ENCODE measurements at regions not wholly inside any gene's neighbourhood (a gene's known extent, or its start where the extent isn't known, plus 50 kb on each side); places are given as distances from the start of the nearest gene placed in this dataset.

- no TSS peak for BruUV-seq (replicated peaks)
- no peaks in the 10 kb centered on the region for H3K27me3 ChIP-seq (ENCODE audit: insufficient read depth, low read depth)
- H3K9me3 ChIP-seq (ENCODE audit: insufficient read depth, low read depth), result peaks cover 6% of the 10 kb centered on the region; the same call in 1 of the 2 replicates
- TF ChIP-seq EZH2 (IDR thresholded peaks at IDR 0.05; ENCODE audit: low read depth), result no peak
- TF ChIP-seq CTCF (conservative IDR thresholded peaks at IDR 0.05), result peak; percentile 71
- ChIA-PET POLR2A (ENCODE audit: unreplicated experiment) (no interaction called here), CTCF (interaction anchor here (0.5 kb wide), 1 partner anchor 73 kb away, joined by 4 read pairs; no protein-coding TSS in a partner anchor)
- DNase-seq, result peak in 1 of 2 experiments; percentile 5
- no peak overlapping the region for H2AFZ ChIP-seq
- H3K4me1 ChIP-seq (replicated peaks; ENCODE audit: insufficient read depth), result no peaks in the 10 kb centered on the region
- intact Hi-C loops (cut with micrococcal nuclease; ENCODE audit: unreplicated experiment), result no loop called here
- no peak overlapping the region for H3K27ac ChIP-seq
- no peaks in the 10 kb centered on the region for H4K20me1 ChIP-seq (ENCODE audit: insufficient read depth)
- H3K79me2 ChIP-seq (ENCODE audit: low read depth), result no peaks in the 10 kb centered on the region
- no peak overlapping the region for H3K4me2 ChIP-seq
- no peaks in the 10 kb centered on the region for H3K9me2 ChIP-seq (ENCODE audit: insufficient read depth)
- H3K4me3 ChIP-seq, result no peak overlapping the region
- no peaks in the 10 kb centered on the region for H3K36me3 ChIP-seq (ENCODE audit: low read depth)
- H3F3A ChIP-seq (ENCODE audit: insufficient read depth, low read depth), result no peaks in the 10 kb centered on the region
Observed at GRCh38 chr2:152861349-152861942, 143.0 kb downstream of the ARL6IP6 start.

GRCh38 chr2:152858594-152859265 lies 140.3 kb downstream of the ARL6IP6 start:
- CTCF ChIA-PET, result no interaction called here
- no peaks in the 10 kb centered on the region for H3K79me2 ChIP-seq (ENCODE audit: low read depth)
- H3K4me3 ChIP-seq, result no peak overlapping the region
- H3K27ac ChIP-seq, result no peak overlapping the region
- no peak overlapping the region for H3K4me2 ChIP-seq
- H2AFZ ChIP-seq, result no peak overlapping the region
- no peaks in the 10 kb centered on the region for H3K9me2 ChIP-seq (ENCODE audit: insufficient read depth)
- H3K9me3 ChIP-seq (ENCODE audit: insufficient read depth, low read depth), result peaks cover 6% of the 10 kb centered on the region; the same call in 1 of the 2 replicates
- H3K27me3 ChIP-seq (ENCODE audit: insufficient read depth, low read depth), result no peaks in the 10 kb centered on the region
- no peaks in the 10 kb centered on the region for H4K20me1 ChIP-seq (ENCODE audit: insufficient read depth)
- H3K4me1 ChIP-seq (replicated peaks; ENCODE audit: insufficient read depth), result no peaks in the 10 kb centered on the region
- POLR2A ChIA-PET (ENCODE audit: unreplicated experiment), result no interaction called here
- TF ChIP-seq CTCF (conservative IDR thresholded peaks at IDR 0.05), result no peak
- no peak for TF ChIP-seq EZH2 (IDR thresholded peaks at IDR 0.05; ENCODE audit: low read depth)
- no peaks in the 10 kb centered on the region for H3F3A ChIP-seq (ENCODE audit: insufficient read depth, low read depth)
- intact Hi-C loops (cut with micrococcal nuclease; ENCODE audit: unreplicated experiment), result no loop called here
- no TSS peak for BruUV-seq (replicated peaks)
- no peaks in the 10 kb centered on the region for H3K36me3 ChIP-seq (ENCODE audit: low read depth)
- no peak for DNase-seq

DNA sequence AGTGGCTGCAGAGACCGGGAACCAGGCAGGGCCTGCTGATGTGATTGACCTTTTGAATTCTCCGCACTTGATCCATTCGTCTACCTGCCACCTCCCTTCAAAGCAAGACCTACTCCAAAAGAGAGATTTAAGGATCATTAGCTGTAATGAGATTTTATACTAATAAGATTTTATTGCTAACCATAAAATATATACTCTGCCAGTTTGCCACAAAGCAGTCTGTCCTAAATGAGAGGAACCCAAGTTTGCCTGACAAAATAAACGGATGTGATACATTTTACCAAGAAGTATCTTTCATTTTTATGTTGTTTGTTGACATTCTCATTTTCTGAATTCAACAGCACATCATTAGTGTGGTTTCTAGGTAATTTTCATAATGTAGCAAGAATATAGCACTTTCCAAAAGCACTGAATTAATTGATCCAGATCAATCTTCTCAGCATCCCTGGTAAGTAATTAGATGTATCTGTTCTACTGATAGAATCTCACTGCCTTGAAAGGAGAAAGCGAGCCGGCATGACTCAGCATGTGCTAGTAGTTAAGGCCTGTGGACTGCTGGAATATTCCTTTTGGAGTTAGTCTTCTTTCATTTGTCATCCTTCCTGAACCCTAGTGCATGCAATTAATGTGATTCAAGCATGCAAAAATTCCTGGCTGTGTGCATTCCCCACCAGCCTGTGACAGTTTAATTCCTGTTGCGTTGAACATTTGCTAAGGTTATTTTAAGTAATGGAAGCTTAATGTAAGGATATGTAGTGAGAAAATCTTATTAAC lies 128.5 kb downstream of the ARL6IP6 start:
- H3K79me2 ChIP-seq (ENCODE audit: low read depth), result no peaks in the 10 kb centered on the region
- no peaks in the 10 kb centered on the region; the same call in 1 of the 2 replicates for H3K9me2 ChIP-seq (ENCODE audit: insufficient read depth)
- H3K4me3 ChIP-seq, result no peak overlapping the region
- ChIA-PET CTCF (no interaction called here), POLR2A (ENCODE audit: unreplicated experiment) (no interaction called here)
- intact Hi-C loops (cut with micrococcal nuclease; ENCODE audit: unreplicated experiment), result loop anchor here (5.0 kb wide), 1 partner anchor 440 kb away; no protein-coding TSS in a partner anchor
- no peaks in the 10 kb centered on the region for H3K27me3 ChIP-seq (ENCODE audit: insufficient read depth, low read depth)
- no peak for TF ChIP-seq CTCF (conservative IDR thresholded peaks at IDR 0.05)
- no peak for TF ChIP-seq EZH2 (IDR thresholded peaks at IDR 0.05; ENCODE audit: low read depth)
- H2AFZ ChIP-seq, result no peak overlapping the region
- H3K4me1 ChIP-seq (replicated peaks; ENCODE audit: insufficient read depth), result no peaks in the 10 kb centered on the region
- H3K27ac ChIP-seq, result no peak overlapping the region
- BruUV-seq (replicated peaks), result no TSS peak
- DNase-seq, result no peak
- no peaks in the 10 kb centered on the region for H4K20me1 ChIP-seq (ENCODE audit: insufficient read depth)
- H3F3A ChIP-seq (ENCODE audit: insufficient read depth, low read depth), result no peaks in the 10 kb centered on the region
- no peaks in the 10 kb centered on the region for H3K9me3 ChIP-seq (ENCODE audit: insufficient read depth, low read depth)
- no peaks in the 10 kb centered on the region for H3K36me3 ChIP-seq (ENCODE audit: low read depth)
- H3K4me2 ChIP-seq, result no peak overlapping the region
